ENCODE measurements at regions not wholly inside any gene's neighbourhood (a gene's known extent, or its start where the extent isn't known, plus 50 kb on each side); places are given as distances from the start of the nearest gene placed in this dataset.
"Not testable (repeated sequence)": the region's sequence is repeated elsewhere in the genome, so short reads cannot be mapped to it uniquely, and the experiment has no call there.

DNA sequence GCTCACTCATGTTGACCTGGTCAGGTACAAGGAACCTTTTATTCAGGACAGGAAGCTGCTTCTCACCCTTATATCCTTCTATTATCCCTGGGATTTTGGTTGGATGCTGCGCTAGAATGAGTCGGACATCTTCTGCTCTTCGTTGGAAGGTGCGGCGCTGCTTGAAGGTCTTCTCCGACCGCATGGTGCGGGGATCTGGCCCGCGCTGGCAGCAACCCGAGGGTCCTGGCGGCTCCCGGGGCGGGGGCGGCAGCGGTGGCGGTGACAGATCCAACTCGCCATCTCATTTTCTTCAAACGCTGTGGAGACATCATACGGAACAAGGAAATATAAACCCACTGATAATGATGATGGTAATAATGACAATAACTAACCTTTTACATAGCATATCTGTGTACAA lies 126.3 kb downstream of the ATXN7L3B start:
- H3K23ac ChIP-seq (ENCODE audit: low read length in 2 of 2), result no peak overlapping the region
- H2BK5ac ChIP-seq (ENCODE audit: low read depth, low read length, poor library complexity, severe bottlenecking), result no peak overlapping the region
- H3K14ac ChIP-seq (ENCODE audit: low read length in 2 of 2), result no peak overlapping the region
- no peak overlapping the region for H3K4ac ChIP-seq (ENCODE audit: low read depth in 1 of 2, low read length in 2 of 2)
- no peak overlapping the region for H2BK12ac ChIP-seq (ENCODE audit: low read length in 2 of 2)
- no peak overlapping the region for H3K9ac ChIP-seq (ENCODE audit: low read length)
- H4K91ac ChIP-seq (ENCODE audit: low read length), result no peak overlapping the region
- no peaks in the 10 kb centered on the region for H3K36me3 ChIP-seq (ENCODE audit: control insufficient read depth in 1 of 2, insufficient read depth in 2 of 2, low read depth in 1 of 2, low read length in 2 of 2)
- no peak overlapping the region for H2AK5ac ChIP-seq (ENCODE audit: low read length, severe bottlenecking)
- H3K27me3 ChIP-seq (ENCODE audit: control insufficient read depth in 1 of 2, insufficient read depth in 1 of 2, low read length in 2 of 2), result no peaks in the 10 kb centered on the region
- 98% methylated on average over 13 of the region's 20 CpGs for WGBS
- no peak overlapping the region for H2AFZ ChIP-seq (ENCODE audit: low read depth, low read length)
- no peak overlapping the region for H3K4me3 ChIP-seq (ENCODE audit: insufficient read depth in 1 of 2, low read depth in 1 of 2, low read length in 2 of 2)
- no peak overlapping the region for H3K18ac ChIP-seq (ENCODE audit: low read depth in 1 of 2, low read length in 2 of 2)
- no peak for DNase-seq
- no peak overlapping the region for H4K8ac ChIP-seq (ENCODE audit: low read length)
- no peak overlapping the region for H3K4me2 ChIP-seq (ENCODE audit: low read length, poor library complexity, severe bottlenecking)
- no peaks in the 10 kb centered on the region for H3K79me1 ChIP-seq (replicated peaks; ENCODE audit: low read length, poor library complexity, severe bottlenecking)
- H2BK15ac ChIP-seq (ENCODE audit: low read depth, poor library complexity, severe bottlenecking), result no peak overlapping the region
- H3K27ac ChIP-seq (ENCODE audit: low read length, poor library complexity, severe bottlenecking), result no peak overlapping the region
- no peaks in the 10 kb centered on the region for H3K4me1 ChIP-seq (ENCODE audit: control insufficient read depth, insufficient read depth, low read depth, low read length)
- no peaks in the 10 kb centered on the region for H3K9me3 ChIP-seq (ENCODE audit: control insufficient read depth, low read length)
- H2BK120ac ChIP-seq (ENCODE audit: low read depth, low read length), result no peak overlapping the region

DNA sequence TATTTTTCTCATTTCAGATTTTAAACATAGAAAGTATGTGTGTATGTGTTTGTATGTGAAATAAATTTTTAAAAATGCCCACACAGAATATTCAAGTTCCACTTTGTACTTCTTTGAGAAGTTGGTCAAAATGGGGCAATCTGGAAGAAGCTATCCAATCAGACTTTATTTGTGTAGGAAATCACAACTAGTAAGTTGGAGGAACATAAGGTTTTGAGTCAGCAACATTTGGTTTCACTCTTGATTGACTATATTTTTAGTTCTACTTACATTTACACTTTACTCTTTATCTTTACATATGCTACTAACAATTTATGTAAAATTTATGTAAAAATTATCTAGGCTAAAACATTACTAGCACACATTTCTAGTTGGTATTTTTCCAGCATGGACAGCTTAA lies 128.1 kb downstream of the ATXN7L3B start:
- H3K9me3 ChIP-seq (ENCODE audit: control insufficient read depth, low read length), result no peaks in the 10 kb centered on the region
- H3K4me3 ChIP-seq (ENCODE audit: insufficient read depth in 1 of 2, low read depth in 1 of 2, low read length in 2 of 2), result no peak overlapping the region
- H2BK120ac ChIP-seq (ENCODE audit: low read depth, low read length), result no peak overlapping the region
- no peak overlapping the region for H3K4me2 ChIP-seq (ENCODE audit: low read length, poor library complexity, severe bottlenecking)
- H3K27ac ChIP-seq (ENCODE audit: low read length, poor library complexity, severe bottlenecking), result no peak overlapping the region
- DNase-seq, result no peak
- no peak overlapping the region for H3K18ac ChIP-seq (ENCODE audit: low read depth in 1 of 2, low read length in 2 of 2)
- no peak overlapping the region for H4K8ac ChIP-seq (ENCODE audit: low read length)
- no peak overlapping the region for H3K14ac ChIP-seq (ENCODE audit: low read length in 2 of 2)
- H2AFZ ChIP-seq (ENCODE audit: low read depth, low read length), result no peak overlapping the region
- no peak overlapping the region for H2BK5ac ChIP-seq (ENCODE audit: low read depth, low read length, poor library complexity, severe bottlenecking)
- H2BK15ac ChIP-seq (ENCODE audit: low read depth, poor library complexity, severe bottlenecking), result no peak overlapping the region
- no peaks in the 10 kb centered on the region for H3K4me1 ChIP-seq (ENCODE audit: control insufficient read depth, insufficient read depth, low read depth, low read length)
- H2AK5ac ChIP-seq (ENCODE audit: low read length, severe bottlenecking), result no peak overlapping the region
- no peaks in the 10 kb centered on the region for H3K36me3 ChIP-seq (ENCODE audit: control insufficient read depth in 1 of 2, insufficient read depth in 2 of 2, low read depth in 1 of 2, low read length in 2 of 2)
- H3K27me3 ChIP-seq (ENCODE audit: control insufficient read depth in 1 of 2, insufficient read depth in 1 of 2, low read length in 2 of 2), result no peaks in the 10 kb centered on the region
- no peak overlapping the region for H4K91ac ChIP-seq (ENCODE audit: low read length)
- H3K4ac ChIP-seq (ENCODE audit: low read depth in 1 of 2, low read length in 2 of 2), result no peak overlapping the region
- no peaks in the 10 kb centered on the region for H3K79me1 ChIP-seq (replicated peaks; ENCODE audit: low read length, poor library complexity, severe bottlenecking)
- H3K23ac ChIP-seq (ENCODE audit: low read length in 2 of 2), result no peak overlapping the region
- no peak overlapping the region for H3K9ac ChIP-seq (ENCODE audit: low read length)
- no peak overlapping the region for H2BK12ac ChIP-seq (ENCODE audit: low read length in 2 of 2)

DNA sequence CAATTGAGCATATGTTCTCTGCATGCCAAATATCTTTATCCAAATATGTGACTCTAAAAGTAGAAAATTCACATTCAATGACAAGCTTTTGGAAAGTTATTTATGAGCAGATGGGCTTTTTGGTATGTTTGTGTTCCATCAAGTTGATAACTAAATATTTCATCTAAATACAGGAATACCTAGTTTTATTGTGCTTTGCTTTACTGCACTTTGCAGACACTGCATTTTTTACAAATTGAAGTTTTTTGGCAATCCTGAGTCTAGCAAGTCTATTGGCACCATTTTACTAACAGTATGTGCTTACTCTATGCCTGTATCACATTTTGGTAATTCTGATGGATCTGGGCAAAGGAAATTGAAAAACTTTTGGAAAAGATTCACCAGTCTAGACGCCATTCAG lies 133.8 kb downstream of the ATXN7L3B start:
- Histone ChIP-seq H3K27ac (ENCODE audit: low read length, poor library complexity, severe bottlenecking) (no peak overlapping the region), H3K4ac (ENCODE audit: low read depth in 1 of 2, low read length in 2 of 2) (no peak overlapping the region), H3K23ac (ENCODE audit: low read length in 2 of 2) (no peak overlapping the region), H2AK5ac (ENCODE audit: low read length, severe bottlenecking) (no peak overlapping the region), H2BK15ac (ENCODE audit: low read depth, poor library complexity, severe bottlenecking) (no peak overlapping the region), H3K9me3 (ENCODE audit: control insufficient read depth, low read length) (no peaks in the 10 kb centered on the region), H3K36me3 (ENCODE audit: control insufficient read depth in 1 of 2, insufficient read depth in 2 of 2, low read depth in 1 of 2, low read length in 2 of 2) (no peaks in the 10 kb centered on the region), H3K4me2 (ENCODE audit: low read length, poor library complexity, severe bottlenecking) (no peak overlapping the region), H4K8ac (ENCODE audit: low read length) (no peak overlapping the region), H3K18ac (ENCODE audit: low read depth in 1 of 2, low read length in 2 of 2) (no peak overlapping the region), H3K14ac (ENCODE audit: low read length in 2 of 2) (no peak overlapping the region), H2BK120ac (ENCODE audit: low read depth, low read length) (no peak overlapping the region), H3K79me1 (replicated peaks; ENCODE audit: low read length, poor library complexity, severe bottlenecking) (no peaks in the 10 kb centered on the region), H3K4me3 (ENCODE audit: insufficient read depth in 1 of 2, low read depth in 1 of 2, low read length in 2 of 2) (no peak overlapping the region), H3K9ac (ENCODE audit: low read length) (no peak overlapping the region), H2BK5ac (ENCODE audit: low read depth, low read length, poor library complexity, severe bottlenecking) (no peak overlapping the region), H3K4me1 (ENCODE audit: control insufficient read depth, insufficient read depth, low read depth, low read length) (no peaks in the 10 kb centered on the region), H4K91ac (ENCODE audit: low read length) (no peak overlapping the region), H3K27me3 (ENCODE audit: control insufficient read depth in 1 of 2, insufficient read depth in 1 of 2, low read length in 2 of 2) (no peaks in the 10 kb centered on the region), H2AFZ (ENCODE audit: low read depth, low read length) (no peak overlapping the region), H2BK12ac (ENCODE audit: low read length in 2 of 2) (no peak overlapping the region)
- 88% methylated on average over 1 of the region's 1 CpG for WGBS
- DNase-seq, result no peak

DNA sequence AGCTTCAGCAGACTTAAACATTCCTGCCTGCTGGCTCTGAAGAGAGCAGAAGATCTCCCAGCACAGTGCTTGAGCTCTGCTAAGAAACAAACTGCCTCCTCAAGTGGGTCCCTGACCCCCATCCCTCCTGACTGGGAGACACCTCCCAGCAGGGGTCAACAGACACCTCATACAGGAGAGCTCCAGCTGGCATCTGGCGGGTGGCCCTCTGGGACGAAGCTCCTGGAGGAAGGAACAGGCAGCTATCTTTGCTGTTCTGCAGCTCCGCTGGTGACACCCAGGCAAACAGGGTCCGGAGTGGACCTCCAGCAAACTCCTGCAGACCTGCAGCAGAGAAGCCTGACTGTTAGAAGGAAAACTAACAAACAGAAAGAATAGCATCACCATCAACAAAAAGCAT lies 139.3 kb downstream of the ATXN7L3B start:
- not testable (repeated sequence) for H3K27me3 ChIP-seq (ENCODE audit: control insufficient read depth in 1 of 2, insufficient read depth in 1 of 2, low read length in 2 of 2); DNase-seq; H3K4me1 ChIP-seq (ENCODE audit: control insufficient read depth, insufficient read depth, low read depth, low read length); H2AK5ac ChIP-seq (ENCODE audit: low read length, severe bottlenecking); H2BK120ac ChIP-seq (ENCODE audit: low read depth, low read length); H3K79me1 ChIP-seq (replicated peaks; ENCODE audit: low read length, poor library complexity, severe bottlenecking); H3K9me3 ChIP-seq (ENCODE audit: control insufficient read depth, low read length); H3K27ac ChIP-seq (ENCODE audit: low read length, poor library complexity, severe bottlenecking); H3K4me2 ChIP-seq (ENCODE audit: low read length, poor library complexity, severe bottlenecking); H3K36me3 ChIP-seq (ENCODE audit: control insufficient read depth in 1 of 2, insufficient read depth in 2 of 2, low read depth in 1 of 2, low read length in 2 of 2); H3K14ac ChIP-seq (ENCODE audit: low read length in 2 of 2); H3K23ac ChIP-seq (ENCODE audit: low read length in 2 of 2); H3K9ac ChIP-seq (ENCODE audit: low read length); H2AFZ ChIP-seq (ENCODE audit: low read depth, low read length); H2BK5ac ChIP-seq (ENCODE audit: low read depth, low read length, poor library complexity, severe bottlenecking); H3K18ac ChIP-seq (ENCODE audit: low read depth in 1 of 2, low read length in 2 of 2); H4K91ac ChIP-seq (ENCODE audit: low read length); H2BK12ac ChIP-seq (ENCODE audit: low read length in 2 of 2); H4K8ac ChIP-seq (ENCODE audit: low read length); H3K4me3 ChIP-seq (ENCODE audit: insufficient read depth in 1 of 2, low read depth in 1 of 2, low read length in 2 of 2); H2BK15ac ChIP-seq (ENCODE audit: low read depth, poor library complexity, severe bottlenecking); H3K4ac ChIP-seq (ENCODE audit: low read depth in 1 of 2, low read length in 2 of 2)
- WGBS, result 79% methylated on average over 4 of the region's 4 CpGs
